KOPT-K1 (cell line): ENCODE measurements at regions not wholly inside any gene's neighbourhood (a gene's known extent, or its start where the extent isn't known, plus 50 kb on each side); places are given as distances from the start of the nearest gene placed in this dataset.
"Not testable (repeated sequence)": the region's sequence is repeated elsewhere in the genome, so short reads cannot be mapped to it uniquely, and the experiment has no call there.

Experiments used
- H3K27ac ChIP-seq: fragments of 200-600 bp; sonication (generic); 2 replicates; pipeline ENCODE4 v1.5.1; 2016; ENCODE audit warnings: antibody characterized with exemption, mild to moderate bottlenecking, low read depth, low read length; ENCODE audit not compliant: poor library complexity, severe bottlenecking
- H3K36me3 ChIP-seq: fragments of 200-600 bp; sonication (generic); 2 replicates; pipeline ENCODE4 v1.5.1; 2017; ENCODE audit warnings: antibody characterized with exemption, mild to moderate bottlenecking, low read length, moderate library complexity; ENCODE audit not compliant: insufficient read depth
- H3K9me3 ChIP-seq: fragments of 200-600 bp; sonication (generic); 2 replicates; pipeline ENCODE4 v1.5.1; 2017; ENCODE audit warnings: antibody characterized with exemption, low read length, mild to moderate bottlenecking; ENCODE audit not compliant: insufficient read depth, poor library complexity, severe bottlenecking

DNA sequence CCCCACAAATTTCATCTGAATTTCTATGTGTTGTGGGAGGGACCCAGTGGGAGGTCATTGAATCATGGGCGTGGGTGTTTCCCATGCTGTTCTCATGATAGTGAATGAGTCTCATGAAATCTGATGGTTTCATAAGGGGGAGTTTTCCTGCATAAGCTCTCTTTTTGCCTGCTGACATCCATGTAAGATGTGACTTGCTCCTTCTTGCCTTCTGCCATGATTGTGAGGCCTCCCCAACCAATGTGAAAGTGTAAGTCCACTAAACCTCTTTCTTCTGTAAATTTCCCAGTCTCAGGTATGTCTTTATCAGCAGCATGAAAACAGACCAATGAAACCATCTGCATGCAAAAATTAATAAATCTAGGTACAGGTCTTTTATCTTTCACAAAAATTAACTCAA is 331.8 kb upstream of the GJE1 start:
- H3K27ac ChIP-seq, H3K36me3 ChIP-seq, H3K9me3 ChIP-seq: not testable (repeated sequence)

DNA sequence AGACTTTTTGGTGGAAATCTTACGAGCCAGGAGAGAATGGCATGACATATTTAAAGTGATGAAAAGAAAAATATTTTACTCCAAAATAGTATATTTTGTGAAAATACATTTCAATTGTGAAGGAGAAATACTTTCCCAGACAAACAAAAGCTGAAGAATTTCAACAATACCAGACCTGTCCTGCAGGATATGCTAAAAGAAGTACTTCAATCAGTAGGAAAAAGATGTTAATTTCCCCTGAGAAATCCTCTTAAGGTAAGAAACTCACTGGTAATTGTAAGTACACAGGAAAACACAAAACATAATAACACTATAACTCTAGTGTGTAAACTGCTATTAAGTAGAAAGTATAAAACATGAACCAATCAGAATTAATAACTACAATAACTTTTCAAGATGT is 341.8 kb upstream of the GJE1 start:
- Histone ChIP-seq H3K9me3 (no peaks in the 10 kb centered on the region), H3K27ac (no peak overlapping the region), H3K36me3 (no peaks in the 10 kb centered on the region)

DNA sequence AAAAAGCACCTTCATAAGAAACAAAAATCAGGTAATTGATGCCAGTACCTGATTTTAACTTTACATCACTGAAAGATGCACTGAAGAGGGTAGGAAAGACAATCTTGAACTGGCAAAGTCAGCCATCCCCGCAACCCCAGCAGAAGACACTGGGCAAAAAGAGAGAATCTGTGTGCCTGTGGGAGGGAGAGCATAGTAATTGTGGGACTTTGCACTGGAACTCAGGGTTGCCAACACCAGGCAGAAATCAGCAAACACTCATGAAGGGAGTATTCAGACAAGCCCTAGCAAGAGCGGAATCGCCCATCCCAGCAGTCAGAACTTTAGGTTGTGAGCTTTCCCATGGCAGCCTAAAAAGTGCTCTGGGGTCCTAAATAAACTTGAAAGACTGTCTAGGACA is 344.6 kb upstream of the GJE1 start:
- H3K27ac ChIP-seq = no peak overlapping the region
- no peaks in the 10 kb centered on the region for H3K36me3 ChIP-seq

DNA sequence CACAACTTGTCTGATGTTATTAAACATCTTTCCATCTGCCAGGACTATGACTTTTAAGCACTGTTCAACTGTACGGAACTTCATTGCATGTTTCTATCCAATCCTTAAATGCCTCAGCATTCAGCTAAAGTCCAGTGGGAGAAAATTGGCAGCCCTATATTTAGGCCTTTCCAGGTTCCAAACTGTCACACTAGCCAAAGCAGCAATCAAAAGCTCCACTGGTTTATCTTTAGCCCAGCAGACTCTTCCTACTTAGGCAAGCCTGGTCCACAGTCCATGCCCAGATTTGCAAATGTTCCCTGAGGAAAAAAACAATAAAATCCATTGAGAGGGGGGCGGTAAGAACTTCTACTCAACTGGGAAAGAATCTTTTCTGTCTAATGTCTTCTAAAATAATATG is 349.1 kb upstream of the GJE1 start:
- Histone ChIP-seq H3K27ac (no peak overlapping the region), H3K36me3 (no peaks in the 10 kb centered on the region), H3K9me3 (no peaks in the 10 kb centered on the region)

More for the DNA sequence above, 344.6 kb upstream of the GJE1 start:
- no peaks in the 10 kb centered on the region for H3K9me3 ChIP-seq

DNA sequence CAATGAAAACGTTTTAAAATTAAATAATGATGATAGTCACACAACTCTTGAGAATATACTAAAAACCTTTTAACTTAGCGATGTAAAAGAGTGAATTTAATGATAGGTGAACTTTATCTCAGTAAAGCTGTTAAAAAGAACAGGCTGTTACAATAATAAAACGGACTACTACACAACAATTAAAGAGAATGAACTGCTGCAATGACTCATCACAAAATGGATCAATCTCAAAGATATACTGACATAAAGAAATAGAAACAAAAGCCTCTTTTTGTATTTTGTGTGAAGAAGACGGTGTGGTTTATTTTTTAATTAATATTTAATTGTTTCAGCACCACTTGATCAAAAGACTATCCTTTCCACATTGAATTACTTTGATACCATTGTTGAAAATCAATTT is 352.4 kb upstream of the GJE1 start:
- no peaks in the 10 kb centered on the region for H3K9me3 ChIP-seq
- no peaks in the 10 kb centered on the region for H3K36me3 ChIP-seq
- H3K27ac ChIP-seq = no peak overlapping the region

- no peaks in the 10 kb centered on the region for H3K36me3 ChIP-seq
- H3K9me3 ChIP-seq = no peaks in the 10 kb centered on the region
- H3K27ac ChIP-seq = no peak overlapping the region
Observed at GRCh38 chr6:141764388-141764787, 368.3 kb upstream of the GJE1 start.

- H3K36me3 ChIP-seq = no peaks in the 10 kb centered on the region
Observed at GRCh38 chr6:141758430-141758829, 374.3 kb upstream of the GJE1 start.

DNA sequence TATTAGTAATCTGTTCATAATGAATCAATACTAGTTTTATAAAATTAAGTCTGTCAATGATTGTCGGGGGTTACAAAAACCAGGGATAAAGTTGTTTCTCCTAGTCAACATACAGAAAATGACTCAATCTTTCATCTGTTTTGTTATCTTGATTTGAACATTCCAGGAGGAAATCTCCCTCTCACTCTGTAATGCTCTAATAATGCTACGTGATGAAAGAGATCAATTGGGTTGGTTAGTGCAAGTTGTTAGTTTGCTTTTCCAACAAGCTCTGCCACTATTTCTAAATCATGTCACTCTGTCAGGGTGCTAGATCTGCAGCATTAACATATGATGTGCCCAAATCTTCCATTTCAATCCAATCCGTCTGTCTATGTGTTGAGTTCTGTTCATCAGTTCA is 379.5 kb upstream of the GJE1 start:
- Histone ChIP-seq H3K36me3 (no peaks in the 10 kb centered on the region), H3K9me3 (no peaks in the 10 kb centered on the region), H3K27ac (no peak overlapping the region)

More at GRCh38 chr6:141758430-141758829, 374.3 kb upstream of the GJE1 start:
- Histone ChIP-seq H3K27ac (no peak overlapping the region), H3K9me3 (no peaks in the 10 kb centered on the region)

DNA sequence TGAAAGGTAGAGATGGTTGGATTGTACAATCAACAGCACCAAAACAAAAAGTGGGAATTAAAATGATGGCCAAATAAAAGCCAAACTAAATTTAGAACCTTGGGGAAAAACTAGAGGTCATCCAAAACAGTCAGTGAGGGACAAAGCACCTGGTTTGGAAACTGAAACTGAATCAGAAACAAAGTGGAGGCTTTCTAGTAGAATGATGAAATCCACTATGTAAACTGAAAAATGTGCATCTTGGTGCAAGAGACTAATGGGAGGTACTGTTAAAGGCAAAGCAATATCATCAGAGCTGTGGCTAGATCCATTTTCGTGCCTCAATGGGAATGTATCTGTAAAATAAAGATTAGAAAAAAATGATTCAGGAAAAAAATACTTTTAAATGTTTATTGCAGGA is 380.0 kb upstream of the GJE1 start:
- Histone ChIP-seq H3K27ac (no peak overlapping the region), H3K36me3 (no peaks in the 10 kb centered on the region), H3K9me3 (no peaks in the 10 kb centered on the region)

DNA sequence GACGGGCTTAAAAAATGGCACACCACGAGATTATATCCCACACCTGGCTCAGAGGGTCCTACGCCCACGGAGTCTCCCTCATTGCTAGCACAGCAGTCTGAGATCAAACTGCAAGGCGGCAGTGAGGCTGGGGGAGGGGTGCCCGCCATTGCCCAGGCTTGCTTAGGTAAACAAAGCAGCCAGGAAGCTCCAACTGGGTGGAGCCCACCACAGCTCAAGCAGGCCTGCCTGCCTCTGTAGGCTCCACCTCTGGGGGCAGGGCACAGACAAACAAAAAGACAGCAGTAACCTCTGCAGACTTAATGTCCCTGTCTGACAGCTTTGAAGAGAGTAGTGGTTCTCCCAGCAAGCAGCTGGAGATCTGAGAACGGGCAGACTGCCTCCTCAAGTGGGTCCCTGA is 386.4 kb upstream of the GJE1 start:
- not testable (repeated sequence) for H3K27ac ChIP-seq

GRCh38 chr6:141744971-141745370 is 387.8 kb upstream of the GJE1 start:
- no peaks in the 10 kb centered on the region for H3K9me3 ChIP-seq
- H3K36me3 ChIP-seq = no peaks in the 10 kb centered on the region
- no peak overlapping the region for H3K27ac ChIP-seq

More for the DNA sequence above, 386.4 kb upstream of the GJE1 start:
- not testable (repeated sequence) for H3K9me3 ChIP-seq, H3K36me3 ChIP-seq

- H3K27ac ChIP-seq = no peak overlapping the region
- no peaks in the 10 kb centered on the region for H3K9me3 ChIP-seq
Observed at GRCh38 chr6:141744194-141744925, 388.4 kb upstream of the GJE1 start.

DNA sequence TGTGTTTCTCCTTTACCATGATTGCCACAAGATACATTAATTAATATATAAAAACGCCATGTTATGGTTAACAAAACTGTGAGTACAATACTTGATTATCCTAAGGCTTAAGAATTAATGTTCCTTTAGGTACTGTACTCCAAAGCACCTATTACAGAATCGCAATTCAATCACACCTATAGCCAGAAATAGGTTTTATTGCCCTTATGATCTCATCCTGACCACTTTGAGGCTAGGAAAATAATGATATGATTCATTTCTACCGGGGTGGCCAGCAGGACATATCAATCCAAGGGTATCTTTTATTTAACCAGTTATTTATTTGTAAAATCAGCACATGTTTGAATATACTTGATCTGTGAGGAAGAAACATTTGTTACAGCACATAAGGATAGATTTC is 396.6 kb upstream of the GJE1 start:
- Histone ChIP-seq H3K36me3 (no peaks in the 10 kb centered on the region), H3K27ac (no peak overlapping the region), H3K9me3 (no peaks in the 10 kb centered on the region)

More at GRCh38 chr6:141744194-141744925, 388.4 kb upstream of the GJE1 start:
- H3K36me3 ChIP-seq = no peaks in the 10 kb centered on the region

DNA sequence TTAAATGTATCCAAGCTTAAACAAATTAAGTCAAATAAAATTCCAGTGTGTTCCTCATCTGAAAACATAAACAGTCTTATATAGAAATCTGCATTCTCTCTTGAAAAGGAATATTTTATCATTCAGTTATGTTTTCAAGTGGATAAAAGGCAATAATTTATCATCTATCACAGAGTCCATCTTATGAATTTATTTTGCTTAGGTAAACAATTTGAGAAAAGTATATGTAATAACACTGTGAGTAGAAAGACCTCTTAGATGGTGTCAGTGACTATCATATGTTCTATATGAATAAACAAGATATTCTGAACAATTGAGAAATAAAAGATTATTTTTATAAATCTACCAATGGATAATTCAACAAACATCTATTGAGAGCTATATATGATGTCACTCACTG is 397.6 kb upstream of the GJE1 start:
- Histone ChIP-seq H3K9me3 (no peaks in the 10 kb centered on the region), H3K27ac (no peak overlapping the region), H3K36me3 (no peaks in the 10 kb centered on the region)

GRCh38 chr6:141734071-141734840 is 398.5 kb upstream of the GJE1 start:
- Histone ChIP-seq H3K27ac (no peak overlapping the region), H3K36me3 (no peaks in the 10 kb centered on the region)

GRCh38 chr6:141729146-141729545 is 403.6 kb upstream of the GJE1 start:
- Histone ChIP-seq H3K27ac (no peak overlapping the region), H3K9me3 (no peaks in the 10 kb centered on the region), H3K36me3 (no peaks in the 10 kb centered on the region)

More at GRCh38 chr6:141734071-141734840, 398.5 kb upstream of the GJE1 start:
- H3K9me3 ChIP-seq = no peaks in the 10 kb centered on the region
